K562 (cell line): ENCODE measurements at regions not wholly inside any gene's neighbourhood (a gene's known extent, or its start where the extent isn't known, plus 50 kb on each side); places are given as distances from the start of the nearest gene placed in this dataset.

ENCODE experiments used
- ATAC-seq: fragments of 200-7000 bp; cut with Tn5 transposase; 3 replicates; pipeline ENCODE4 v1.9.1; 2020; ENCODE audit warnings: moderate library complexity
- BruUV-seq: library from RNA; stranded (reverse); fragments of 400-500 nt; replicated peaks from 2 replicates; lab custom pipeline; 2021; lab: Mats Ljungman, UMichigan
- CTCF ChIA-PET: fragments of 300-600 bp; formaldehyde crosslinking; extraction: SDS; loops from one replicate; lab custom pipeline; 2021; ENCODE audit warnings: low intra/inter-chr PET ratio; lab: Yijun Ruan, JAX
- POLR2A ChIA-PET: fragments of 300-600, 350-650 bp; sonication (Branson Sonifier 250); formaldehyde crosslinking; extraction: SDS; loops from one replicate; lab custom pipeline; 2021; ENCODE audit warnings: antibody characterized with exemption, inconsistent platforms; lab: Yijun Ruan, JAX
- DNase-seq, 4 experiments: peaks; one replicate each; pipeline versions ENCODE4 v3.0.0 to v3.0.0-alpha.2; 2011 to 2018; ENCODE audit warnings: low spot score in 3 of 4, mixed read lengths in 3 of 4; ENCODE audit errors: extremely low read depth in 1 of 4
- FAIRE-seq: peaks from 2 replicates; lab custom pipeline; 2011; peaks lifted over from hg19 to GRCh38; lab: Jason Lieb, UNC
- H2AFZ ChIP-seq: 2 replicates; pipeline ENCODE4 v1.6.0; 2011; ENCODE audit warnings: low read depth, low read length, control low read depth, inconsistent platforms
- H3K27ac ChIP-seq: fragments of 200-600 bp; 3 replicates; pipeline ENCODE4 v1.8.0; 2011; ENCODE audit warnings: low read depth, mild to moderate bottlenecking, control low read depth, inconsistent platforms, low read length, moderate library complexity, mixed read lengths; ENCODE audit errors: extremely low read depth
- H3K27me3 ChIP-seq, 2 experiments: fragments of 300-600 bp in 1 of 2; 2 replicates in 1 of 2; 3 replicates in 1 of 2; pipeline versions ENCODE4 v1.6.0 to v1.8.0; 2011; ENCODE audit warnings: inconsistent platforms in 2 of 2, low read length in 2 of 2, mild to moderate bottlenecking in 1 of 2, mixed read lengths in 1 of 2, moderate library complexity in 1 of 2; ENCODE audit not compliant: control insufficient read depth in 2 of 2, insufficient read depth in 2 of 2
- H3K36me3 ChIP-seq: fragments of 300-600 bp; 3 replicates; pipeline ENCODE4 v1.8.0; 2011; ENCODE audit warnings: mild to moderate bottlenecking, low read length, inconsistent platforms; ENCODE audit not compliant: control insufficient read depth, insufficient read depth
- H3K4me1 ChIP-seq, 2 experiments: fragments of 200-600 bp in 1 of 2; replicated peaks in 1 of 2; 2 replicates in 1 of 2; 3 replicates in 1 of 2; pipeline versions ENCODE4 v1.5.1 to v1.8.0; 2011; ENCODE audit warnings: inconsistent platforms in 2 of 2, low read length in 2 of 2, mild to moderate bottlenecking in 1 of 2, mixed read lengths in 1 of 2, moderate library complexity in 1 of 2; ENCODE audit not compliant: control insufficient read depth in 2 of 2, insufficient read depth in 2 of 2
- H3K4me2 ChIP-seq: 2 replicates; pipeline ENCODE4 v1.6.1; 2011; ENCODE audit warnings: low read length, control low read depth, inconsistent platforms, mixed read lengths; ENCODE audit not compliant: insufficient read depth
- H3K4me3 ChIP-seq: fragments of 200-600 bp; sonication (generic), shearing (Covaris generic); 2 replicates; pipeline ENCODE4 v1.5.1; 2016; ENCODE audit warnings: control low read depth, inconsistent platforms
- H3K79me2 ChIP-seq: fragments of 200-600 bp; 3 replicates; pipeline ENCODE4 v1.8.0; 2011; ENCODE audit warnings: low read length, inconsistent platforms; ENCODE audit not compliant: control insufficient read depth, insufficient read depth
- H3K9ac ChIP-seq, 2 experiments: 2 replicates each; pipeline versions ENCODE4 v1.6.0 to v1.6.1; 2011; ENCODE audit warnings: low read depth in 2 of 2, low read length in 2 of 2, control low read depth in 1 of 2, inconsistent platforms in 1 of 2, mild to moderate bottlenecking in 1 of 2, mixed read lengths in 1 of 2; ENCODE audit not compliant: insufficient read depth in 1 of 2
- H3K9me1 ChIP-seq: one replicate; pipeline ENCODE4 v1.6.0; 2011; ENCODE audit warnings: inconsistent platforms, mild to moderate bottlenecking, low read length, moderate library complexity; ENCODE audit not compliant: control insufficient read depth, insufficient read depth
- H3K9me3 ChIP-seq: replicated peaks from 2 replicates; pipeline ENCODE4 v1.5.1; 2011; ENCODE audit warnings: low read depth, low read length, inconsistent platforms; ENCODE audit not compliant: control insufficient read depth, insufficient read depth
- H4K20me1 ChIP-seq: replicated peaks from 2 replicates; pipeline ENCODE4 v1.6.1; 2011; ENCODE audit warnings: low read length, inconsistent platforms, mixed read lengths; ENCODE audit not compliant: control insufficient read depth, insufficient read depth
- FOXM1 ChIP-seq, 2 experiments: fragments of 450-650 bp in 1 of 2; sonication (generic) in 1 of 2; formaldehyde crosslinking in 1 of 2; IDR thresholded peaks; 2 replicates each; pipeline versions ENCODE4 v1.6.1 to v1.9.0; 2017 to 2022; ENCODE audit warnings: low read depth in 2 of 2, mild to moderate bottlenecking in 2 of 2, missing genetic modification reagents in 1 of 2, moderate library complexity in 1 of 2
- MEF2A ChIP-seq: IDR thresholded peaks from 2 replicates; pipeline ENCODE4 v1.6.1; 2011; ENCODE audit warnings: low read depth, mild to moderate bottlenecking, low read length, moderate library complexity; ENCODE audit not compliant: control insufficient read depth
- NEUROD1 ChIP-seq: fragments of 150-350 bp; IDR thresholded peaks from 2 replicates; pipeline ENCODE4 v1.6.1; 2014; ENCODE audit warnings: borderline replicate concordance, low read length, low read depth; ENCODE audit not compliant: partially characterized antibody
- THRAP3 ChIP-seq: fragments of 450-650 bp; IDR thresholded peaks from 2 replicates; pipeline ENCODE4 v1.6.1; 2016; ENCODE audit warnings: mild to moderate bottlenecking, inconsistent platforms, borderline replicate concordance
- ZNF780A ChIP-seq: fragments of 250-450 bp; sonication (Bioruptor Pico); IDR thresholded peaks from 2 replicates; pipeline ENCODE4 v1.5.0; 2021; ENCODE audit warnings: mild to moderate bottlenecking
- WGBS: fragments of 100-300 bp; shearing (Covaris generic); methylation state at CpG from one replicate; pipeline ENCODE4 v1.1.6; 2016; ENCODE audit warnings: low coverage, mixed read lengths; ENCODE audit not compliant: insufficient coverage; ENCODE audit errors: missing lambda C conversion rate; 5-methylcytosine and 5-hydroxymethylcytosine counted together
- in situ Hi-C: fragments of 300-500 bp; cut with MboI; formaldehyde crosslinking; loops from 4 replicates; pipeline ENCODE4 v1.15.0; 2018; ENCODE audit warnings: inconsistent platforms, mixed read lengths
- intact Hi-C: fragments of 100-400 bp; cut with micrococcal nuclease; formaldehyde crosslinking; loops from 2 replicates; pipeline ENCODE4 v1.14.2; 2022

- in situ Hi-C loops (no loop called here), intact Hi-C loops (no loop called here)
- H3K9me3 ChIP-seq = no peaks in the 10 kb centered on the region
- TF ChIP-seq NEUROD1 = no peak
- TF ChIP-seq THRAP3 = no peak
- no peak overlapping the region for H3K4me3 ChIP-seq
- CTCF ChIA-PET = no interaction called here
- H3K36me3 ChIP-seq = no peaks in the 10 kb centered on the region
- no peak overlapping the region for H2AFZ ChIP-seq
- DNase-seq = no peak
- H3K27ac ChIP-seq = no peak overlapping the region
- no peaks in the 10 kb centered on the region for H4K20me1 ChIP-seq
- FAIRE-seq = no peak
- no TSS peak for BruUV-seq
- H3K9ac ChIP-seq = no peak overlapping the region
- H3K79me2 ChIP-seq = no peaks in the 10 kb centered on the region
- H3K4me1 ChIP-seq = no peaks in the 10 kb centered on the region
- ATAC-seq = no peak
- H3K27me3 ChIP-seq = no peaks in the 10 kb centered on the region
- H3K9me1 ChIP-seq = no peaks in the 10 kb centered on the region
- POLR2A ChIA-PET = no interaction called here
- no peak overlapping the region for H3K4me2 ChIP-seq
- WGBS = 0% methylated on average over 5 of the region's 5 CpGs
Measured at GRCh38 chr9:118331622-118332045, 627.4 kb downstream of the TLR4 start.

- FAIRE-seq (no peak), ATAC-seq (no peak)
- intact Hi-C loops = no loop called here
- 2% methylated on average over 5 of the region's 5 CpGs for WGBS
- H3K4me2 ChIP-seq = no peak overlapping the region
- H3K4me3 ChIP-seq = no peak overlapping the region
- H3K27me3 ChIP-seq = no peaks in the 10 kb centered on the region
- POLR2A ChIA-PET = no interaction called here
- in situ Hi-C loops = no loop called here
- CTCF ChIA-PET = no interaction called here
- no peaks in the 10 kb centered on the region for H3K79me2 ChIP-seq
- no peaks in the 10 kb centered on the region for H4K20me1 ChIP-seq
- H3K27ac ChIP-seq = no peak overlapping the region
- H3K4me1 ChIP-seq = no peaks in the 10 kb centered on the region
- BruUV-seq = no TSS peak
- no peak overlapping the region for H2AFZ ChIP-seq
- TF ChIP-seq ZNF780A (CRISPR knock-in tag) (no peak), MEF2A (no peak), FOXM1 (IDR thresholded peaks at IDR 0.05; ENCODE audit: low read depth) (no peak), FOXM1 (CRISPR knock-in tag; IDR thresholded peaks at IDR 0.05; ENCODE audit: low read depth) (no peak)
- TF ChIP-seq, all 486 proteins: peak for 0
- Histone ChIP-seq H3K9me1 (no peaks in the 10 kb centered on the region), H3K9ac (no peak overlapping the region), H3K9me3 (no peaks in the 10 kb centered on the region; the same call in 1 of the 2 replicates), H3K36me3 (no peaks in the 10 kb centered on the region)
- DNase-seq = no peak
Measured at GRCh38 chr9:118336250-118336942, 632.2 kb downstream of the TLR4 start.
